HEK293 (cell line): ENCODE measurements at regions not wholly inside any gene's neighbourhood (a gene's known extent, or its start where the extent isn't known, plus 50 kb on each side); places are given as distances from the start of the nearest gene placed in this dataset.

ENCODE experiments used
- CTCF ChIP-seq: fragments of 450-650 bp; formaldehyde crosslinking; IDR thresholded peaks from 2 replicates; pipeline ENCODE4 v1.5.1; 2016; ENCODE audit warnings: missing biosample characterization, missing genetic modification characterization
- ZBTB21 ChIP-seq: fragments of 450-650 bp; formaldehyde crosslinking; IDR thresholded peaks from 2 replicates; pipeline ENCODE4 v1.5.1; 2017; ENCODE audit warnings: missing biosample characterization, missing genetic modification characterization
- ZFP41 ChIP-seq: fragments of 450-650 bp; formaldehyde crosslinking; IDR thresholded peaks from 2 replicates; pipeline ENCODE4 v1.5.1; 2016; ENCODE audit warnings: missing biosample characterization, missing genetic modification characterization, borderline replicate concordance
- ZNF121 ChIP-seq: fragments of 450-650 bp; formaldehyde crosslinking; IDR thresholded peaks from 2 replicates; pipeline ENCODE4 v1.5.1; 2016; ENCODE audit warnings: missing biosample characterization, missing genetic modification characterization
- ZNF266 ChIP-seq: fragments of 450-650 bp; formaldehyde crosslinking; IDR thresholded peaks from 2 replicates; pipeline ENCODE4 v1.5.1; 2016; ENCODE audit warnings: missing biosample characterization, missing genetic modification characterization, low read depth
- ZNF274 ChIP-seq, 2 experiments: fragments of 200-500 bp in 1 of 2; fragments of 450-650 bp in 1 of 2; sonication (Bioruptor generic) in 1 of 2; formaldehyde crosslinking in 1 of 2; IDR thresholded peaks; 2 replicates each; pipeline versions ENCODE4 v1.5.1 to v1.6.1; 2014 to 2016; ENCODE audit warnings: borderline replicate concordance in 1 of 2, inconsistent platforms in 1 of 2, low read length in 1 of 2, missing biosample characterization in 1 of 2, missing genetic modification characterization in 1 of 2
- ZNF366 ChIP-seq: fragments of 450-650 bp; formaldehyde crosslinking; conservative IDR thresholded peaks from 2 replicates; pipeline ENCODE4 v1.5.1; 2016; ENCODE audit warnings: missing biosample characterization, missing genetic modification characterization
- ZNF488 ChIP-seq: fragments of 450-650 bp; formaldehyde crosslinking; IDR thresholded peaks from 2 replicates; pipeline ENCODE4 v1.5.1; 2016; ENCODE audit warnings: missing biosample characterization, missing genetic modification characterization
- ZNF792 ChIP-seq: fragments of 450-650 bp; formaldehyde crosslinking; IDR thresholded peaks from 2 replicates; pipeline ENCODE4 v1.5.1; 2016; ENCODE audit warnings: missing biosample characterization, missing genetic modification characterization
- TF ChIP-seq, protein P1 (sequence below): fragments of 450-650 bp; formaldehyde crosslinking; IDR thresholded peaks from 2 replicates; pipeline ENCODE4 v1.5.1; 2016; ENCODE audit warnings: missing biosample characterization, missing genetic modification characterization

- TF ChIP-seq CTCF (tag by site-specific recombination) = no peak
- TF ChIP-seq ZNF488 = no peak
- no peak for TF ChIP-seq ZNF274 (IDR thresholded peaks at IDR 0.05; ENCODE audit: low read length)
- TF ChIP-seq ZNF274 (tag by site-specific recombination; IDR thresholded peaks at IDR 0.05; ENCODE audit: borderline replicate concordance) = no peak
- TF ChIP-seq ZNF121 (tag by site-specific recombination) = no peak
- TF ChIP-seq ZFP41 (tag by site-specific recombination) = no peak
- no peak for TF ChIP-seq ZBTB21
- TF ChIP-seq ZNF266 (tag by site-specific recombination) = no peak
- TF ChIP-seq ZNF792 = no peak
- TF ChIP-seq, protein P1, sequence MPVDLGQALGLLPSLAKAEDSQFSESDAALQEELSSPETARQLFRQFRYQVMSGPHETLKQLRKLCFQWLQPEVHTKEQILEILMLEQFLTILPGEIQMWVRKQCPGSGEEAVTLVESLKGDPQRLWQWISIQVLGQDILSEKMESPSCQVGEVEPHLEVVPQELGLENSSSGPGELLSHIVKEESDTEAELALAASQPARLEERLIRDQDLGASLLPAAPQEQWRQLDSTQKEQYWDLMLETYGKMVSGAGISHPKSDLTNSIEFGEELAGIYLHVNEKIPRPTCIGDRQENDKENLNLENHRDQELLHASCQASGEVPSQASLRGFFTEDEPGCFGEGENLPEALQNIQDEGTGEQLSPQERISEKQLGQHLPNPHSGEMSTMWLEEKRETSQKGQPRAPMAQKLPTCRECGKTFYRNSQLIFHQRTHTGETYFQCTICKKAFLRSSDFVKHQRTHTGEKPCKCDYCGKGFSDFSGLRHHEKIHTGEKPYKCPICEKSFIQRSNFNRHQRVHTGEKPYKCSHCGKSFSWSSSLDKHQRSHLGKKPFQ (tag by site-specific recombination) = no peak
- TF ChIP-seq ZNF366 = no peak
Observed at GRCh38 chr1:55447488-55447887, 232.3 kb upstream of the USP24 start.
